ENCODE measurements at regions not wholly inside any gene's neighbourhood (a gene's known extent, or its start where the extent isn't known, plus 50 kb on each side); places are given as distances from the start of the nearest gene placed in this dataset.

DNA sequence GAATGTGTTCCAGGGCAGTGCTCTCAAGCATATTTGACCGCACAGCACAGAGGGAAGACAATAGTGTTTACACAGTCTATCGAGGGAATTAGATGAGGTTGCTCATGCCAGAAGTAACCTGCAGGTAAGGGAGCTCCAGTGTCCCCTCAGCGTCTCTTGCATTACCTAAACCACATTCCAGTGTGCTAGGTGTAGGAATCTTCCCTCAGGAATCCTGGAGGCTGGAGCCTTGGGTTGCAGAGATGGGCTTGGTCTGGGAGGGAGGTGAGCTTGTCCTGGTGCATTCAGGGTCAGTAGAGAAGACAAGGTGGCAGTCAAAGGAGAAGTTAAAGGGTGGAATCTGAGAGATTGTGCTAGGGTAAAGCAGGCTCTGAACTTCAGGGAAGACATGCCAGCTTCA, 56.3 kb downstream of the SOX14 start:
- H3K4me1 ChIP-seq (ENCODE audit: control insufficient read depth, insufficient read depth, low read length): no peaks in the 10 kb centered on the region
- H3K9me3 ChIP-seq (ENCODE audit: control insufficient read depth, insufficient read depth, low read depth, low read length): no peaks in the 10 kb centered on the region
- POLR2A ChIA-PET: interaction anchor here (0.5 kb wide), 1 partner anchor 1178 kb away, joined by 5 read pairs; no protein-coding TSS in a partner anchor
- no peak overlapping the region for H3K27ac ChIP-seq (ENCODE audit: extremely low read depth, low read depth, low read length)
- H3K36me3 ChIP-seq (ENCODE audit: control insufficient read depth in 2 of 2, insufficient read depth in 1 of 2, low read length in 2 of 2): no peaks in the 10 kb centered on the region
- CTCF ChIA-PET: no interaction called here
- TF ChIP-seq, protein P1, sequence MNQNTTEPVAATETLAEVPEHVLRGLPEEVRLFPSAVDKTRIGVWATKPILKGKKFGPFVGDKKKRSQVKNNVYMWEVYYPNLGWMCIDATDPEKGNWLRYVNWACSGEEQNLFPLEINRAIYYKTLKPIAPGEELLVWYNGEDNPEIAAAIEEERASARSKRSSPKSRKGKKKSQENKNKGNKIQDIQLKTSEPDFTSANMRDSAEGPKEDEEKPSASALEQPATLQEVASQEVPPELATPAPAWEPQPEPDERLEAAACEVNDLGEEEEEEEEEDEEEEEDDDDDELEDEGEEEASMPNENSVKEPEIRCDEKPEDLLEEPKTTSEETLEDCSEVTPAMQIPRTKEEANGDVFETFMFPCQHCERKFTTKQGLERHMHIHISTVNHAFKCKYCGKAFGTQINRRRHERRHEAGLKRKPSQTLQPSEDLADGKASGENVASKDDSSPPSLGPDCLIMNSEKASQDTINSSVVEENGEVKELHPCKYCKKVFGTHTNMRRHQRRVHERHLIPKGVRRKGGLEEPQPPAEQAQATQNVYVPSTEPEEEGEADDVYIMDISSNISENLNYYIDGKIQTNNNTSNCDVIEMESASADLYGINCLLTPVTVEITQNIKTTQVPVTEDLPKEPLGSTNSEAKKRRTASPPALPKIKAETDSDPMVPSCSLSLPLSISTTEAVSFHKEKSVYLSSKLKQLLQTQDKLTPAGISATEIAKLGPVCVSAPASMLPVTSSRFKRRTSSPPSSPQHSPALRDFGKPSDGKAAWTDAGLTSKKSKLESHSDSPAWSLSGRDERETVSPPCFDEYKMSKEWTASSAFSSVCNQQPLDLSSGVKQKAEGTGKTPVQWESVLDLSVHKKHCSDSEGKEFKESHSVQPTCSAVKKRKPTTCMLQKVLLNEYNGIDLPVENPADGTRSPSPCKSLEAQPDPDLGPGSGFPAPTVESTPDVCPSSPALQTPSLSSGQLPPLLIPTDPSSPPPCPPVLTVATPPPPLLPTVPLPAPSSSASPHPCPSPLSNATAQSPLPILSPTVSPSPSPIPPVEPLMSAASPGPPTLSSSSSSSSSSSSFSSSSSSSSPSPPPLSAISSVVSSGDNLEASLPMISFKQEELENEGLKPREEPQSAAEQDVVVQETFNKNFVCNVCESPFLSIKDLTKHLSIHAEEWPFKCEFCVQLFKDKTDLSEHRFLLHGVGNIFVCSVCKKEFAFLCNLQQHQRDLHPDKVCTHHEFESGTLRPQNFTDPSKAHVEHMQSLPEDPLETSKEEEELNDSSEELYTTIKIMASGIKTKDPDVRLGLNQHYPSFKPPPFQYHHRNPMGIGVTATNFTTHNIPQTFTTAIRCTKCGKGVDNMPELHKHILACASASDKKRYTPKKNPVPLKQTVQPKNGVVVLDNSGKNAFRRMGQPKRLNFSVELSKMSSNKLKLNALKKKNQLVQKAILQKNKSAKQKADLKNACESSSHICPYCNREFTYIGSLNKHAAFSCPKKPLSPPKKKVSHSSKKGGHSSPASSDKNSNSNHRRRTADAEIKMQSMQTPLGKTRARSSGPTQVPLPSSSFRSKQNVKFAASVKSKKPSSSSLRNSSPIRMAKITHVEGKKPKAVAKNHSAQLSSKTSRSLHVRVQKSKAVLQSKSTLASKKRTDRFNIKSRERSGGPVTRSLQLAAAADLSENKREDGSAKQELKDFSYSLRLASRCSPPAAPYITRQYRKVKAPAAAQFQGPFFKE (tag by site-specific recombination; IDR thresholded peaks at IDR 0.05; ENCODE audit: borderline replicate concordance): no peak
- TF ChIP-seq, protein P2, sequence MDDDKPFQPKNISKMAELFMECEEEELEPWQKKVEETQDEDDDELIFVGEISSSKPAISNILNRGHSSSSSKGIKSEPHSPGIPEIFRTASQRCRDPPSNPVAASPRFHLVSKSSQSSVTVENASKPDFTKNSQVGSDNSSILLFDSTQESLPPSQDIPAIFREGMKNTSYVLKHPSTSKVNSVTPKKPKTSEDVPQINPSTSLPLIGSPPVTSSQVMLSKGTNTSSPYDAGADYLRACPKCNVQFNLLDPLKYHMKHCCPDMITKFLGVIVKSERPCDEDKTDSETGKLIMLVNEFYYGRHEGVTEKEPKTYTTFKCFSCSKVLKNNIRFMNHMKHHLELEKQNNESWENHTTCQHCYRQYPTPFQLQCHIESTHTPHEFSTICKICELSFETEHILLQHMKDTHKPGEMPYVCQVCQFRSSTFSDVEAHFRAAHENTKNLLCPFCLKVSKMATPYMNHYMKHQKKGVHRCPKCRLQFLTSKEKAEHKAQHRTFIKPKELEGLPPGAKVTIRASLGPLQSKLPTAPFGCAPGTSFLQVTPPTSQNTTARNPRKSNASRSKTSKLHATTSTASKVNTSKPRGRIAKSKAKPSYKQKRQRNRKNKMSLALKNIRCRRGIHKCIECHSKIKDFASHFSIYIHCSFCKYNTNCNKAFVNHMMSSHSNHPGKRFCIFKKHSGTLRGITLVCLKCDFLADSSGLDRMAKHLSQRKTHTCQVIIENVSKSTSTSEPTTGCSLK (tag by site-specific recombination; IDR thresholded peaks at IDR 0.05): no peak
- no peak for TF ChIP-seq HOXA7 (CRISPR knock-in tag; IDR thresholded peaks at IDR 0.05; ENCODE audit: borderline replicate concordance)
- TF ChIP-seq KLF10 (tag by site-specific recombination; IDR thresholded peaks at IDR 0.05): no peak
- no peak for TF ChIP-seq MEIS1 (CRISPR knock-in tag; IDR thresholded peaks at IDR 0.05; ENCODE audit: borderline replicate concordance)
- TF ChIP-seq ZNF777 (tag by site-specific recombination; IDR thresholded peaks at IDR 0.05; ENCODE audit: borderline replicate concordance): no peak
- no peak for TF ChIP-seq TCF7L2 (IDR thresholded peaks at IDR 0.05; ENCODE audit: borderline replicate concordance, low read depth, low read length)
- TF ChIP-seq, protein P3, sequence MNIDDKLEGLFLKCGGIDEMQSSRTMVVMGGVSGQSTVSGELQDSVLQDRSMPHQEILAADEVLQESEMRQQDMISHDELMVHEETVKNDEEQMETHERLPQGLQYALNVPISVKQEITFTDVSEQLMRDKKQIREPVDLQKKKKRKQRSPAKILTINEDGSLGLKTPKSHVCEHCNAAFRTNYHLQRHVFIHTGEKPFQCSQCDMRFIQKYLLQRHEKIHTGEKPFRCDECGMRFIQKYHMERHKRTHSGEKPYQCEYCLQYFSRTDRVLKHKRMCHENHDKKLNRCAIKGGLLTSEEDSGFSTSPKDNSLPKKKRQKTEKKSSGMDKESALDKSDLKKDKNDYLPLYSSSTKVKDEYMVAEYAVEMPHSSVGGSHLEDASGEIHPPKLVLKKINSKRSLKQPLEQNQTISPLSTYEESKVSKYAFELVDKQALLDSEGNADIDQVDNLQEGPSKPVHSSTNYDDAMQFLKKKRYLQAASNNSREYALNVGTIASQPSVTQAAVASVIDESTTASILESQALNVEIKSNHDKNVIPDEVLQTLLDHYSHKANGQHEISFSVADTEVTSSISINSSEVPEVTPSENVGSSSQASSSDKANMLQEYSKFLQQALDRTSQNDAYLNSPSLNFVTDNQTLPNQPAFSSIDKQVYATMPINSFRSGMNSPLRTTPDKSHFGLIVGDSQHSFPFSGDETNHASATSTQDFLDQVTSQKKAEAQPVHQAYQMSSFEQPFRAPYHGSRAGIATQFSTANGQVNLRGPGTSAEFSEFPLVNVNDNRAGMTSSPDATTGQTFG (tag by site-specific recombination; IDR thresholded peaks at IDR 0.05; ENCODE audit: borderline replicate concordance): no peak
- no peak overlapping the region for H3K4me3 ChIP-seq (ENCODE audit: low read depth, low read length)

DNA sequence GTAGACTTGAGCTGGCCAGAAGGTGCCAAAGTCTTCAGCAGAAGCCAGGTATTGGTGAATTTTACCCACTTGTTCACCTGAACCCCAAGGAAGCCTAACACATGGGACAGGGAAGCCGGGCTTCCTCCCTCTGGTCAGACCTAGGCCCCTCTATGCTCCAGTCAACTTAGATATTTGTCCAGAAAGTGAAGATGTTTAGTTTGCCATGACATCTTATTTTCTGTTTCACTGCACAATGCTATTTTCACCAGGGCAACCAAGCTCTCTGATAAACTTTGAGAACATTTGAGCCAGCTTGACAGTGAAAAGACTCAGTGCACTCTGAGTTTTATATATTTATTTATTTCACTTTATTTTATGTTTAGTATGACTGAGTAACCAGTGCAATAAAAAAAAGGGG, 71.0 kb downstream of the SOX14 start:
- POLR2A ChIA-PET: no interaction called here
- Histone ChIP-seq H3K36me3 (ENCODE audit: control insufficient read depth in 2 of 2, insufficient read depth in 1 of 2, low read length in 2 of 2) (no peaks in the 10 kb centered on the region), H3K4me1 (ENCODE audit: control insufficient read depth, insufficient read depth, low read length) (no peaks in the 10 kb centered on the region), H3K27ac (ENCODE audit: extremely low read depth, low read depth, low read length) (no peak overlapping the region), H3K4me3 (ENCODE audit: low read depth, low read length) (no peak overlapping the region), H3K9me3 (ENCODE audit: control insufficient read depth, insufficient read depth, low read depth, low read length) (no peaks in the 10 kb centered on the region)
- TF ChIP-seq, protein P4, sequence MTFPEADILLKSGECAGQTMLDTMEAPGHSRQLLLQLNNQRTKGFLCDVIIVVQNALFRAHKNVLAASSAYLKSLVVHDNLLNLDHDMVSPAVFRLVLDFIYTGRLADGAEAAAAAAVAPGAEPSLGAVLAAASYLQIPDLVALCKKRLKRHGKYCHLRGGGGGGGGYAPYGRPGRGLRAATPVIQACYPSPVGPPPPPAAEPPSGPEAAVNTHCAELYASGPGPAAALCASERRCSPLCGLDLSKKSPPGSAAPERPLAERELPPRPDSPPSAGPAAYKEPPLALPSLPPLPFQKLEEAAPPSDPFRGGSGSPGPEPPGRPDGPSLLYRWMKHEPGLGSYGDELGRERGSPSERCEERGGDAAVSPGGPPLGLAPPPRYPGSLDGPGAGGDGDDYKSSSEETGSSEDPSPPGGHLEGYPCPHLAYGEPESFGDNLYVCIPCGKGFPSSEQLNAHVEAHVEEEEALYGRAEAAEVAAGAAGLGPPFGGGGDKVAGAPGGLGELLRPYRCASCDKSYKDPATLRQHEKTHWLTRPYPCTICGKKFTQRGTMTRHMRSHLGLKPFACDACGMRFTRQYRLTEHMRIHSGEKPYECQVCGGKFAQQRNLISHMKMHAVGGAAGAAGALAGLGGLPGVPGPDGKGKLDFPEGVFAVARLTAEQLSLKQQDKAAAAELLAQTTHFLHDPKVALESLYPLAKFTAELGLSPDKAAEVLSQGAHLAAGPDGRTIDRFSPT (tag by site-specific recombination; IDR thresholded peaks at IDR 0.05): no peak
- TF ChIP-seq ZNF571 (tag by site-specific recombination; IDR thresholded peaks at IDR 0.05) (no peak), ZBTB20 (tag by site-specific recombination; IDR thresholded peaks at IDR 0.05) (no peak), KLF8 (tag by site-specific recombination; IDR thresholded peaks at IDR 0.05) (no peak)
- TF ChIP-seq, protein P5, sequence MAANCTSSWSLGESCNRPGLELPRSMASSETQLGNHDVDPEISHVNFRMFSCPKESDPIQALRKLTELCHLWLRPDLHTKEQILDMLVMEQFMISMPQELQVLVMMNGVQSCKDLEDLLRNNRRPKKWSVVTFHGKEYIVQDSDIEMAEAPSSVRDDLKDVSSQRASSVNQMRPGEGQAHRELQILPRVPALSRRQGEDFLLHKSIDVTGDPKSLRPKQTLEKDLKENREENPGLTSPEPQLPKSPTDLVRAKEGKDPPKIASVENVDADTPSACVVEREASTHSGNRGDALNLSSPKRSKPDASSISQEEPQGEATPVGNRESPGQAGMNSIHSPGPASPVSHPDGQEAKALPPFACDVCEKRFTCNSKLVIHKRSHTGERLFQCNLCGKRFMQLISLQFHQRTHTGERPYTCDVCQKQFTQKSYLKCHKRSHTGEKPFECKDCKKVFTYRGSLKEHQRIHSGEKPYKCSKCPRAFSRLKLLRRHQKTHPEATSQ (tag by site-specific recombination; IDR thresholded peaks at IDR 0.05): no peak
- CTCF ChIA-PET: interaction anchor here (1.2 kb wide), 1 partner anchor 24 kb away, joined by 3 read pairs; no protein-coding TSS in a partner anchor

Data from HEK293 (cell line).